HFFc6 (cell line): ENCODE measurements at regions not wholly inside any gene's neighbourhood (a gene's known extent, or its start where the extent isn't known, plus 50 kb on each side); places are given as distances from the start of the nearest gene placed in this dataset.

Experiments
- DNase-seq: peaks from one replicate; pipeline ENCODE4 v3.0.0-alpha.2; 2018
- H3K27ac Mint-ChIP-seq: 2 replicates; pipeline ENCODE4 v1.8.0; 2020; ENCODE audit warnings: mild to moderate bottlenecking, mixed read lengths
- H3K27me3 Mint-ChIP-seq: 2 replicates; pipeline ENCODE4 v1.8.0; 2021; ENCODE audit warnings: mild to moderate bottlenecking, moderate library complexity, mixed read lengths; ENCODE audit not compliant: insufficient read depth
- H3K36me3 Mint-ChIP-seq: 2 replicates; pipeline ENCODE4 v1.8.0; 2021; ENCODE audit warnings: low read depth, mixed read lengths
- H3K4me1 Mint-ChIP-seq: 2 replicates; pipeline ENCODE4 v1.8.0; 2020; ENCODE audit warnings: low read depth, mixed read lengths
- H3K4me3 Mint-ChIP-seq: 2 replicates; pipeline ENCODE4 v1.8.0; 2020; ENCODE audit warnings: mild to moderate bottlenecking, moderate library complexity, mixed read lengths
- H3K9me3 Mint-ChIP-seq: 2 replicates; pipeline ENCODE4 v1.8.0; 2020; ENCODE audit warnings: mild to moderate bottlenecking, mixed read lengths
- CTCF ChIP-seq: fragments of 200-600 bp; sonication (generic); IDR thresholded peaks from 2 replicates; pipeline ENCODE4 v1.5.0; 2021; ENCODE audit warnings: antibody characterized with exemption, mild to moderate bottlenecking

DNA sequence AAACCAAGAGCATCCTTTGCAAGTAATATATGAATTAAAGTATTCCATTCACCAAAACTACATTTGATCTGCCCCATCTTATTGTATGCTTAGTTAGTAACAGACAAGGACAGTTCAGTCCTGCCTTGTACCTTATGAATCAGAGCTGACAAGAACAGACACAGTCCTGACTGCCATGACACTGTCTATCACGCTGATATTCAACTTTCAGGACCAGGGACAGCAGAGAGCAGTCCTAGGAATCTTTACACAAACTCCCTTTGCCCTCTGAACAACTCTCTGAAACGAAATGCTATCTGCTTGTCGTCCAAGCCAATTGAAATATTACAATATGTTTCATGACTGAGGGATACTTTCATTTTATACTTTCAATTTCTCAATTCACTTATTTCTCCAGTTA, 268.6 kb upstream of the VCX start:
- H3K4me1 Mint-ChIP-seq = no peaks in the 10 kb centered on the region
- H3K4me3 Mint-ChIP-seq = no peak overlapping the region
- no peak overlapping the region for H3K27ac Mint-ChIP-seq
- no peak for DNase-seq
- H3K36me3 Mint-ChIP-seq = no peaks in the 10 kb centered on the region
- H3K9me3 Mint-ChIP-seq = no peaks in the 10 kb centered on the region
- no peaks in the 10 kb centered on the region for H3K27me3 Mint-ChIP-seq
- TF ChIP-seq CTCF = no peak

- no peaks in the 10 kb centered on the region for H3K9me3 Mint-ChIP-seq
- H3K4me3 Mint-ChIP-seq = no peak overlapping the region
- no peaks in the 10 kb centered on the region for H3K27me3 Mint-ChIP-seq
- DNase-seq = no peak
- H3K4me1 Mint-ChIP-seq = no peaks in the 10 kb centered on the region
- H3K27ac Mint-ChIP-seq = no peak overlapping the region
- H3K36me3 Mint-ChIP-seq = no peaks in the 10 kb centered on the region
- no peak for TF ChIP-seq CTCF
Observed at GRCh38 chrX:7570432-7571029, 272.4 kb upstream of the VCX start.

DNA sequence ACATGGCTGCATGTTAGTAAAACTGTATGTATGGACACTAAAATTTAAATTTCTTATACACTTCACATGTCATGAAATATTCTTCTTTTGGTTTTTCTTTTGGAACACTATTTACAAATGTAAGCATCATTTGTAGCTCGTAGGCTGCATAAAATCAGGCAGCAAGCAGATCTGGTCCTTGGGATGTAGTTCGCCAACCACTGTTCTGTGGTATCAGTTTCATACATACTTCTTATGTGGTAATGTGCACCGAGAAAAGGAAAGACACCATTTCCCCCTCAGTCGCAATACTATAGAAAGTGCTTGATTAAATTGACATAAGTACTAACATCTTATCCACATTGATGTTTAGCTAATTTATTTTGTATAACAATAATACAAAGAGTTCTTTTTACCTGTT, 274.4 kb upstream of the VCX start:
- H3K36me3 Mint-ChIP-seq = no peaks in the 10 kb centered on the region
- no peak overlapping the region for H3K4me3 Mint-ChIP-seq
- H3K4me1 Mint-ChIP-seq = no peaks in the 10 kb centered on the region
- no peaks in the 10 kb centered on the region for H3K9me3 Mint-ChIP-seq
- H3K27me3 Mint-ChIP-seq = no peaks in the 10 kb centered on the region
- H3K27ac Mint-ChIP-seq = no peak overlapping the region
- TF ChIP-seq CTCF = no peak
- no peak for DNase-seq

DNA sequence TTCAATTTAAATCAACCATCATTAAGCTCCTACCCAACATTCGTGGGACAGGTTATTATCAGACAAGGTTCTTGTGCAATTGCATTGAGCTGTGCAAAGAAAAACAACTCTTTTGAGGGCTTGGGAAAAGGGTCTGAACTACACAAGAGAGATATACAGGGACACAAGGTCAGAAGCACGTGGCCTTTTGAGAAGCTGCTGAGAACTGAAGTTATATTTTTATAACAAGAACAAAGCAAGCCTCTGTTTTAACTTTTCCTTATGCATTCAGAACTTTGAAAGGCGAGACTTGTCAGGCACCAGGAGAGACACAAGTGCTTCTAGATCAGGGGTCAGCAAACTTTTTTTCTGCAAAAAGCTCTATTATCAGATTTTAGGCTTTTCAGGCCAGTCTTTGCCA, 274.8 kb upstream of the VCX start:
- no peak overlapping the region for H3K4me3 Mint-ChIP-seq
- no peaks in the 10 kb centered on the region for H3K9me3 Mint-ChIP-seq
- H3K4me1 Mint-ChIP-seq = no peaks in the 10 kb centered on the region
- no peaks in the 10 kb centered on the region for H3K27me3 Mint-ChIP-seq
- no peak for DNase-seq
- no peak overlapping the region for H3K27ac Mint-ChIP-seq
- no peak for TF ChIP-seq CTCF
- H3K36me3 Mint-ChIP-seq = no peaks in the 10 kb centered on the region

- H3K27ac Mint-ChIP-seq = no peak overlapping the region
- H3K27me3 Mint-ChIP-seq = no peaks in the 10 kb centered on the region
- DNase-seq = no peak
- H3K4me3 Mint-ChIP-seq = no peak overlapping the region
- no peaks in the 10 kb centered on the region for H3K36me3 Mint-ChIP-seq
- peak; percentile 20; the same call in 1 of the 2 replicates for TF ChIP-seq CTCF
- H3K4me1 Mint-ChIP-seq = no peaks in the 10 kb centered on the region
- no peaks in the 10 kb centered on the region for H3K9me3 Mint-ChIP-seq
Observed at GRCh38 chrX:7552760-7553159, 290.2 kb upstream of the VCX start.
